IgD-negative memory B cell (primary cell): ENCODE measurements at regions not wholly inside any gene's neighbourhood (a gene's known extent, or its start where the extent isn't known, plus 50 kb on each side); places are given as distances from the start of the nearest gene placed in this dataset.

ENCODE experiments used
- H3K27ac Mint-ChIP-seq, 3 donors: one replicate each; pipeline ENCODE4 v1.8.0; 2020 to 2022; ENCODE audit warnings: mild to moderate bottlenecking in 3 of 3, mixed read lengths in 3 of 3, moderate library complexity in 1 of 3
- H3K27me3 Mint-ChIP-seq: one replicate; pipeline ENCODE4 v1.8.0; 2021; ENCODE audit warnings: mixed read lengths
- H3K36me3 Mint-ChIP-seq: one replicate; pipeline ENCODE4 v1.8.0; 2020; ENCODE audit warnings: mild to moderate bottlenecking, mixed read lengths
- H3K4me1 Mint-ChIP-seq, 3 donors: one replicate each; pipeline ENCODE4 v1.8.0; 2020 to 2022; ENCODE audit warnings: mixed read lengths in 3 of 3, mild to moderate bottlenecking in 1 of 3
- H3K4me3 Mint-ChIP-seq, 4 donors: one replicate each; pipeline ENCODE4 v1.8.0; 2020 to 2022; ENCODE audit warnings: mild to moderate bottlenecking in 4 of 4, mixed read lengths in 4 of 4, moderate library complexity in 3 of 4
- H3K9me3 Mint-ChIP-seq, 3 donors: one replicate each; pipeline ENCODE4 v1.8.0; 2020 to 2021; ENCODE audit warnings: mixed read lengths in 3 of 3, mild to moderate bottlenecking in 1 of 3

DNA sequence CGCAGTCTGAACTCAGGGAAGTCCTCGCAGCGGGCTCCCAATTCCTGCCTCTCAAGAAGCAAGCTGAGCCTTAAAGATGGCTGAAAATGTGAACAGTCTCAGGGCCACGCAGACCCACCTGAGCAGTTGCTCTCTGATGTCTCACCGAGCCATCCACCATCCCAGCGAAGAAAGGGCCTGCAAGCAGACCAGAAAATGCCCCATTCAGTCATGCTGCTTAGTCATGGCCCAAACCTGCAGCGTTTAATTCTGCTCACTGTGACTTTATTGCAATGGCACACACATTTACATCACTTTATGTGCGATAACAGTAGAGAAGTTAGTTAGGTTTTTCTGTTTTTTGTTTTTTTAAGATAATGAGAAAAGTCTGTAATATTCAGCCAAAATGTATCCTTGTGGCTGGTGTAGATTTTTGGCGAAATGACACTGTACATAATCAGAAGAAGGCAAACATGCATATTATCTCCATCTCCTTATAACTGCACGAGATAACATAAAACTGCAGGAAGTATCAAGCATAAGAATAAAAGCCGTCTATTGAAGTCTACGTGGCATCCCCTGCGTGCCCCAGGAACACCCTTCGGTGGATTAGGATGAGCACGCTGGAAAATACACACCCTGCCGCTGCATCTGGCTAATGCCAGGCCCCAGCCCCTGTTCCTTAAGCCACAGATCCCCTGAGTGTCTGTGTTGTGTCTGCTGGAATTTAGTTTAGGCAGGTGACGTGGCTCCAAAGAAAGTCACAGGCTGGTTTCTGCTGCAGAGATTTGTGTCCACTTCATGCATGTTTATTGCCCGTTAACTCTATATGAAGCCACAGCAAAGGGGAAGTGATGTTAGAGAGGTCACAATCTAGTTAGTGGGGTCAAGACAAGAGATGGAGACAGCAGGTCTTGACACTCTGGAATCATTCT, 119.8 kb upstream of the IRF2BP2 start:
- H3K36me3 Mint-ChIP-seq: peaks cover 2% of the 10 kb centered on the region
- no peak overlapping the region for H3K27ac Mint-ChIP-seq
- peak overlapping the region in 2 of 4 donors; percentile 25 to 76 for H3K4me3 Mint-ChIP-seq
- no peaks in the 10 kb centered on the region for H3K27me3 Mint-ChIP-seq
- H3K9me3 Mint-ChIP-seq: no peaks in the 10 kb centered on the region
- H3K4me1 Mint-ChIP-seq: peaks cover 33 to 45% (median 35%) of the 10 kb centered on the region in 3 donors

DNA sequence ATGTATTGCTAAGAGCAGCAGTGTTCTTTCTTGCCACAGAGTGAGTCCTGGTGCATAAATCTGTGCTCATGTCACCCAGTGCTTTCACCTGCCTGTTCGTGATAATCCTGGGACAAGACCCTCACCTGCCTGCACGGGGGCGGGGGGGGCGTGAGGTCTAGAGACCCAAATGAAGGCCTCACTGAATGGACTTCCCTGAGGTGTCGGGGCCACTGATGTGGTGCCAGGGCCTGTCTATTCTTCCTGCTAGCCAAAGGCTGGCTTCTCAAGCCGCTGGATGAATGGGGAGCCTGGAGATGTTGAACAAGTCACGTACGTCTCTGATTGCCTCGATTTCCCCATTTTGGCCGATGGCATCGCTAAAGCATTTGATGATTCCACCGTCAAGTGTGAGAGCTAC, 118.8 kb upstream of the IRF2BP2 start:
- Mint-ChIP-seq H3K27ac (no peak overlapping the region), H3K36me3 (peaks cover 2% of the 10 kb centered on the region), H3K4me1 (peaks cover 44 to 54% (median 45%) of the 10 kb centered on the region in 3 donors), H3K4me3 (peak overlapping the region in 1 of 4 donors; percentile 28), H3K9me3 (no peaks in the 10 kb centered on the region), H3K27me3 (no peaks in the 10 kb centered on the region)

DNA sequence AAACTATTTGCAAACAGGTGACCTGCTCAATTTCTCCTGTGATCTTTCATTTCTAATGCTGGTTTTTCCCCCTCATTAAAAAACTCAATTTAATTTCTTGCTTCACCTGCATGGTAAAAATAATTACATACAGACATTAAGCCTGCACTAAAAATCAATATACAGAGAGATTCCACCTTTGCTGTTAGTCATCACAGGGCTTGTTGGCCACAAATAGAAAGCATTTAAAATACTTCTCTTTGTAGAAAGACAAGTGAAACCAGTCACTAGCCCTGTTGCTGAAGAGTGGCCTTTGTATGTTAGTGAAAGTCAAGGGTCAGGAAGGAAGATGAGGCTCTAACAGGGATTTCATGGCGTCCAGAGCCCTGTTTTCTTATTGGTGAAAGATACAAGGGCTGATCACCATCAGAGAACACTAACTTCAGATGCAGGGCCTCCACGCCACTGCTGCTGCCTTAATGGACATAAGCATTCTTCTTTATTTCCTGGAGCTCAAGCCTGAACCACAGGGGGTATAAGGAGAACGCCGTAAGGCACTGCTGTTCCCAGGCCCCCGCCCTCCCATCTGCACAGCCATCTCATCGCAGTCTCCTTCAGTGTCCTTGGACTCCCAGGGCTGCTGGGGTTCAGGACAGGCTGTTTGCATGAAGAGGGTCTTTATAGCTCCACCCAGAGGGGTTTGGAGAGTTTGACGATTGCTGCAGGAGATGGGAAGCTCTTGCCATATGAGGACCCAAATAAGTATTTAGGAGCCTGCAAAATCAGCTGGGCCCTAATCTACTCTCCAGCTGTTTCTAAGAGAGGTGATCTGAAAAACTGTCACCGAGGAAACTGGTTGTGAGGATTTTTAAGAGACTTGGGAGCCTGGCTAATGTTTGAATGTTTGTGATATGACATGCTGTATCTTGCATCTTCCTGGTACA, 117.3 kb upstream of the IRF2BP2 start:
- peak overlapping the region; percentile 1 to 47 (median 32) for H3K27ac Mint-ChIP-seq
- H3K4me1 Mint-ChIP-seq: peaks cover 48 to 57% (median 52%) of the 10 kb centered on the region in 3 donors
- peak overlapping the region in 1 of 4 donors; percentile 83 for H3K4me3 Mint-ChIP-seq
- peaks cover 2% of the 10 kb centered on the region for H3K36me3 Mint-ChIP-seq
- H3K9me3 Mint-ChIP-seq: no peaks in the 10 kb centered on the region
- H3K27me3 Mint-ChIP-seq: no peaks in the 10 kb centered on the region

DNA sequence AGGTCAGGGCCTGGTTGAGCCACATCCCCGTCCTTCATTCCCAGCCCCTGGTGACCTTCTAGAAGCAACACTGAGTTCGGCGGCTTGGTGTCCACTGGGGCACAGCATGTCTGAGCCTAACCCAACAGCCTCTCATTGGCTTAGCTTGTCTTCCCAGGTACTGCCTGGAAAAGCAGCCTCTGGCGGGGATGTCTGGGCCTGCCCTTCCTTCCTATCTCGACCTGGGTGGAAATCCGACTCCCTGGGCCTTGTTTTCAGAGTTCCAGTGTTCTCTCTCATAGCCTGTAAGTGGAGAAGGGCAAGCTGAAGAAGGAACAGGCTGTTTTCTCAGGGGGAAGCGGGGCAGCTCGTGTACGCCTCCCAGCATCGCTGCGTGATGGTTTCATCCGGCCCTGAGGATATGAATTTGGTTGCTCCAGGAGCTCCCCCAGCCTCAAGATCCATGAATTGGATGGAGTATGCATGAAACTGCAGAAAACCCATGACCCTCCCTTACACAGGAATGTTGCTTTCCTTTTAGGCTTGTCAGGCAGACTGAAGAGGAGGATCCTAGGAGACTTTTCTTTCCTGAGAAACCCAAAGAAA, 116.5 kb upstream of the IRF2BP2 start:
- no peaks in the 10 kb centered on the region for H3K9me3 Mint-ChIP-seq
- peaks cover 43 to 50% (median 44%) of the 10 kb centered on the region in 3 donors for H3K4me1 Mint-ChIP-seq
- peak overlapping the region in 1 of 4 donors; percentile 4 for H3K4me3 Mint-ChIP-seq
- peaks cover under 1% of the 10 kb centered on the region for H3K36me3 Mint-ChIP-seq
- peak overlapping the region in 1 of 3 donors; percentile 47 for H3K27ac Mint-ChIP-seq
- H3K27me3 Mint-ChIP-seq: no peaks in the 10 kb centered on the region

DNA sequence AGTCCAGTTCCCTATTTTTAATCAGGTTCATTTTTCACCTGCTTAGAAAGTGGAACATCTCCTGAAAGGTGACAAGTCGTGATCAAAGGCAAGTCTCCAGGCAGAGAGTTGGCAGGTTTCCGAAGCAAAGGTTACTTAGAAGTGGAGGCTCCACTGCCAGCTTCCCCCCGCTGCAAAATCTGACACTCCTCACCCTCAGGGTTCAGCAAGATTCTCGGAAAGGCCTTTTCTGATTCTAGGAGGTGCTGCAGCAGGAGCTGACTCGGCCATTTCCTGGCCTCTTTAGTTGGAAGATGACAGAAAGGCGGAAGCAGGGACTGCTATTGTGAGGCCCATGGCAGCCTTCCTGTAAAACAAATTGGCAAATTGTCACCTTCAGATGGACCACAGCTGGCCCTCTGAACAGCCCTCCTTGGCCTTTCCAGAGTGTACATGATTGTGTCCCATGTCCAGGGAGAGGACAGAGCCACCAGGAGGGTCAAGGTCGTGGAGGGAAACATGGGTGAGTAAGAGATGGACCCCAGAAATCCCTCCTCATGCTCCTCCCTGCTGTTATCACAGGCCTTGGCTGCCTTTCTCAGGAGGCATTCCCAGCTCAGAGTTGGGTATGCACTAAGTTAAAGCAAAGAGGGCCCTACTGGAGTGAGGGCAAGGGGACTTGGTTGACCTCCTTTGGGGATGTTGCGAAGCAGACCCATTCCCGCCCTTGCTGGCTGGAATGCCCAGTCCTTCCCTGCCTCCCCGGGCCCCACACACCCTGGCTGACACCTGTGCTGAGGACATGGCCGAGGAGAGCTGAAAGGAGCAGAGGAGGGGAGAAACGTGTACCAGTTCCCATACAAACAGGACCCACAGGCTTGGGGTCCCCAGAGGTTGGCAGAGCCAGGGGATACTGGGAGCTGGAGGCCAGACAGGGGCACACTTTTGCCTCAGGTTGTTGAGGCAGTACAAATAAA, 115.5 kb upstream of the IRF2BP2 start:
- H3K4me1 Mint-ChIP-seq: peaks cover 33 to 40% (median 35%) of the 10 kb centered on the region in 3 donors
- peak overlapping the region in 3 of 4 donors; percentile 16 to 60 (median 23) for H3K4me3 Mint-ChIP-seq
- no peaks in the 10 kb centered on the region for H3K27me3 Mint-ChIP-seq

DNA sequence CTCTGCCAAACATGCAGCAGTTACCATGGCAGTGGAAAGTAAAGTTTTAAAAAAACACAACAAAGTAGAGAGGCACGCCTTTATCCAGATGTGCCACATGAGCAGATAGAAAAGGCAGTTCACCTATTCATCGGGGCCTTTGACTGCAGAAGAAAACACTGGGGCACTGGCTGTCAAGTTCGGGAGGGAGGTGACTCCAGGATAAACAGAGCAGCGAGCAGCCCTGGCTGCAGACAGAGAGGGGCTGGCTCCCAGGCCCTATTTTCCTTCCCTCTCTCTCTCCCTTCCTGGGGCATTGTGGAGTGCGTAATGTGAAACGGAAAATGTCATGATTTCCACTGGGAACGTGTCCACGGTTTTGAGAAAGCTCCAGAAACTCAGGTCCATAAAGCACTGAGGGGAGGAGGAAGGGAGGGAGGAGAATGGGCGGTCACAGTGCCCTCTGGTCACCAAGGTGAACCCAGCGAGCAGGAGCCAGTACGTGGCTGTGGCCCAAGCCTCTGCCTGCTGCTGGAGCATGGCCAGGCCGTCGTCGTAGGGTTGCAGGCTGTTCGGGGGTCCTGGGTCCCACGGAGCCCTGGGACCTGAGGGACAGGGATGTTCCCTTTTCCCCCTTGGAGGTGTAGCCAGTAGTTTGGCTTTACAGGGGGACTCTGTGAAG, 114.7 kb upstream of the IRF2BP2 start:
- peaks cover 27 to 32% (median 27%) of the 10 kb centered on the region in 3 donors for H3K4me1 Mint-ChIP-seq
- H3K9me3 Mint-ChIP-seq: no peaks in the 10 kb centered on the region
- no peaks in the 10 kb centered on the region for H3K27me3 Mint-ChIP-seq
- H3K36me3 Mint-ChIP-seq: no peaks in the 10 kb centered on the region
- peak overlapping the region; percentile 50 to 92 (median 92) for H3K27ac Mint-ChIP-seq
- H3K4me3 Mint-ChIP-seq: peak overlapping the region; percentile 7 to 88 (median 55)

More for the DNA sequence above, 115.5 kb upstream of the IRF2BP2 start:
- Mint-ChIP-seq H3K27ac (peak overlapping the region in 2 of 3 donors; percentile 50 to 92), H3K36me3 (no peaks in the 10 kb centered on the region), H3K9me3 (no peaks in the 10 kb centered on the region)

DNA sequence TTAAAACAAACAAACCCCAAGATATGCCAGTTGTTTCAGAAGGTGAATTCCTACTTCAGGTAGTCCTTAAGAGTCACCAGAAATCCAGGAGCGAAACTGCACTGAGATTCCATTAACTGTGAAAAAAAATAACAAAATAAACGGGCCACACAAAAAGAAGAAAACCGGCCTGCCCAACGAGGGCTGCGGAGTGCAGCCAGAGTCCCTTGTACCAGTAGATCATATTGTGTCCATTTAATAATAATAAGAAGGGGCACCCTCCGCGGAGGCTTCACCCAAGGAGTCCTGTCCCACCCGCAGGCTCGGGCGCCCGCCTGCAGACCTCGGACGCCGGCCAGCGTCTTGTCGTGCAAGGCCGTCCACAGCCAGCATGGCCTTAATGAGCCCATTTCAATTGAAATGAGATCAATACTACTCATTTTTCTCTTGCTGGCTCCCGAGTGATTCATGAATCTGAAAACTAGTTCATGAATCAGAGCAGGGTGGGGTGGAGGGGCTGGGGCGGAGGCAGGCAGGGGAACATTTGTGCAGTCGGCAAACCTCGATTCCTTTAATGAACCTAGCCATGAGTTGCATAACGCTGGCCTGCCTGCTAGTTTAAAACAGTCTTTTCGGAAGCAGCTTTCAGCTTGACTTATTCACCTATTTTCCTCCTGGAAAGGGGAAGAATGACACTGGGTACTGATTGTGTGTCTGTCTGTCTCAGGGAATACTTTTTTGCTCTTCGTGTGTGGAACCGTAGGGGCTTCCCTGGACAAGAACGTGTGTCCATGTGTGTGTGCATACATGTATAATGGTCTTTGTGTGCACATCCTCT, 113.1 kb upstream of the IRF2BP2 start:
- H3K27me3 Mint-ChIP-seq: no peaks in the 10 kb centered on the region
- H3K27ac Mint-ChIP-seq: peak overlapping the region; percentile 7 to 92 (median 50)
- no peaks in the 10 kb centered on the region for H3K36me3 Mint-ChIP-seq
- peaks cover 25 to 30% (median 30%) of the 10 kb centered on the region in 3 donors for H3K4me1 Mint-ChIP-seq
- no peaks in the 10 kb centered on the region for H3K9me3 Mint-ChIP-seq
- peak overlapping the region in 3 of 4 donors; percentile 7 to 88 (median 84) for H3K4me3 Mint-ChIP-seq

DNA sequence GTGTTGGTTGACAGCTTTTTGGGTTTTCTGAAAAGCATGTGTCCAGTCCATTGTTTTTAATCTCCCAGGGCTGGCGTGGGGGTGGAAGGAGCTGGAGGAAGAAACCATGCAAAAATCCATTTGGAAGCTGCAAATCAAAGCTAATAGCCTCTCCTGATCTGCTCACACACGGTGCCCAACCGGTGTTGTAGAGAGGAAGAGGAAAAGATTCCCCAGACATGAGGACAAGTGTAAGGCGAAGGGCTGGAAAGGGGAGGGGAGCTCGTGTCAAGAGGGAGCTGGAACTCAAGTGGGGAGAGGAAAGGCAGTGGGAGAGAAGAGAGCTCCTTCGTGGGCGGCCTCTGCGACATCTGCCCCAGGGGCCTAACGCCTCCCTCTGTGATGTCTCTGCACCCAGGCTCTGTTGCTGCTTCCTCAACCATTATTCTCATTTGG, 112.3 kb upstream of the IRF2BP2 start:
- H3K36me3 Mint-ChIP-seq: no peaks in the 10 kb centered on the region
- H3K4me1 Mint-ChIP-seq: peaks cover 24 to 26% (median 25%) of the 10 kb centered on the region in 3 donors
- H3K4me3 Mint-ChIP-seq: no peak overlapping the region
- no peak overlapping the region for H3K27ac Mint-ChIP-seq
- H3K9me3 Mint-ChIP-seq: no peaks in the 10 kb centered on the region
- no peaks in the 10 kb centered on the region for H3K27me3 Mint-ChIP-seq

DNA sequence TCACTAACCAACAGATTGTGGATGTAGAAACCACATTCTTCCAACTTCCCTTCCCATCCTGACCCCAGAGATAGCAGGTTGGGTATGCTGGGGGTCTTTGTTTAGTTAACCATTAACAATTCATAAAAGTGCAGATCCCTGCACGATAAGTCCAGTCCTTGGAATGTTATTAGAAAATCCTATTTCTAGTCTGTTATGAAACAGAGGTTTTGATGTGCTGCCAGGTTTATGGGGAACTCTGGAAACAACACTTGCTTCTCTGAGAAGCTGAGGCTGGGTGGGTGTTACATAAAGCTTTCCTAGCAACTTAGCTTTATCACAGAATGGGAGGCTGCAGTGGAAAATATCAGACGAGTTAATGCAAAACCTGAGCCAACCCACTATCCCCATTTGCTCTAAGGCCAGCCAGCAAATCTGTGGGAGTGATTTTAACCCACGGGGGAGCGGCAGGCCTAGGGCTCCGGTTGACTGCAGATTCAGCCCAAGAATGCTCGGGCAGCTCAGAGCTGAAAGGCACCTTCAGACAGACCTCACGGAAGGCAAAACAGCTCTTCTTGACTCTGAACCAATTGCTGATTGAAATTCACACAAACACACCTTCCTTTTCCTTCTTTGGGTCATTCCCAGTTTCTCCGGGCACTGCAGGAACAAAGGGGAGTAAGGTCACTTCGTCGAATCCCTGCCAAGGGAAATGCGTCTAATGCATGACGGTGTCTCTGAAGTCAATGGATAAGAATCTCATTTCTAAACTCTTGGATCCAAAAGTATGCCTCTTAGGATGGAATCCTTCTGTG, 111.7 kb upstream of the IRF2BP2 start:
- Mint-ChIP-seq H3K27me3 (no peaks in the 10 kb centered on the region), H3K9me3 (no peaks in the 10 kb centered on the region), H3K27ac (no peak overlapping the region), H3K4me3 (no peak overlapping the region), H3K4me1 (peaks cover 19 to 22% (median 20%) of the 10 kb centered on the region in 3 donors), H3K36me3 (no peaks in the 10 kb centered on the region)

DNA sequence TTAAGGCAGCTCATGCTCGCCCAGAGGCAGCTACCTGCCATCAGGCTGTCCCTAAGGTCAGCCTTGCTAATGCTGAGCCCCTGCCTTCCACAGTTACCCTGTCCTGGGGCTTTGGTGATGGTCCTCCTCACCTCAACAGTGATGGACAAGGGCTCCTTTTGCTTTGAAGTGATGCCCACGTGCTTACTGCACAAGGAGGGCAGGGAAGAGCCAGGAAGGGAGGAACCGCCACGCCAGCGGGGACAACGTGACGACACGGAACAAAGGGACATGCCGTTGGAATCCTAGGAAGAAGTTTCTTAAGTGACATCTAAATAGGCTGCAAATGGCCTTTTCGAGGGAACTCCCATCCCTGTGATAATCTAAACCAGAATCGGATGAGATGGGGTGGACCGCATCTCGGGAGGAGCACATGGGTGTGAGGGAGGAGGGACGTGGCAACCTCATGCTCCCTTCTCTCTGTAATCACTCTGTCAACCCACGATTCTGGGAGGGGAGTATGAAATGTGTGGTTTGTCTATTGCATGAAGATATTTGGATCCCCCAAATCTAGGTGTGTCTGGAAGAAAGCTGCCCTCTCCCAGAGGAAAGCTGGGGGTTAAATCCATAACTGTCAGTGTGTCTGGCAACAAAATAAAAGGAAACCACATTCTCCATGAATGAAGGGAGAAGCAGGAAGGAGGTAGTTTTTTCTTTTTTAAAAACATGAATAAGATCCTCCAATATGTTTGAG, 110.9 kb upstream of the IRF2BP2 start:
- Mint-ChIP-seq H3K4me3 (no peak overlapping the region), H3K9me3 (no peaks in the 10 kb centered on the region), H3K27me3 (no peaks in the 10 kb centered on the region), H3K4me1 (peaks cover 17 to 22% (median 19%) of the 10 kb centered on the region in 3 donors), H3K27ac (no peak overlapping the region), H3K36me3 (no peaks in the 10 kb centered on the region)

DNA sequence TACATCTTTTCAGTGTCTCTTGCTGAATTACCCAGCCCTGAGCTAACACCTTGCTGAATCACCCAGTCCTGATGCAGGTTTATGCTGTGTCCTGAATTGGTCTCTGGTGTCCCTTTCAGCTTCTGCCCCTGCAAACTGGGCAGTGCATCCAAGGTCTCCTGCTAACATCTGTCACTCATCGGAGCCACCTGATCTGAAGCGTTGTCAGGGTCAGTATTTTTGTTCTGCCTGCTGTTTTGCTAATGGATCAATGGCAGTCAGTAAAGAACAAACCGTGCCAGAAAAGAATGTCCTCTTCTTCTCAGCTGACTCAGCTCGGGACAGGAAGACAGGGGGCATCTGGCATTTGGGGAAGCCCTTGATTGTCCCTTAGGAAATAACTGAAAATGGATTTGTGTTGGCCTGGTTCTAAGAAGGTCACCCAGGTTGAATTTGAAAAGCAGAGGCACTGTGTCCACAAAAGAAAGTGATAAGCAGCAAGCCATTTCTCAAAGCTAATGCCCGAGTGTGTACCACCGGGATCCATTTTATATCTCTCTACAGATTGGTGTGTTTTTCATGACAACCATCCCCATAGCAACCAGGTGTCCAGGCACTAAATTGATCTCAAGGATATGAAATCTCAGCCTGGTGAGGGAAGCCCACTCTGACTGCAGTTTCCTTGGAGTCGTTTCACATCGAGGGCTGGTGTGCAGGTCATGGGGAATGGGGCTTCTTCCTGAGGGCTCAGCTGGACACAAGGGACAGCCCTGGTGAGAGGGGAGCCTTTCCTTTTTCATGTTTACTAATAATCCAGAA, 109.7 kb upstream of the IRF2BP2 start:
- H3K4me1 Mint-ChIP-seq: peaks cover 12 to 17% (median 16%) of the 10 kb centered on the region in 3 donors
- no peaks in the 10 kb centered on the region for H3K36me3 Mint-ChIP-seq
- H3K27me3 Mint-ChIP-seq: no peaks in the 10 kb centered on the region
- no peak overlapping the region for H3K4me3 Mint-ChIP-seq
- H3K9me3 Mint-ChIP-seq: no peaks in the 10 kb centered on the region
- H3K27ac Mint-ChIP-seq: no peak overlapping the region
